Stomach (tissue), 4 donors: ENCODE measurements at regions not wholly inside any gene's neighbourhood (a gene's known extent, or its start where the extent isn't known, plus 50 kb on each side); places are given as distances from the start of the nearest gene placed in this dataset.

Experiments
- CTCF ChIP-seq, 7 experiments: fragments of 450-650 bp in 4 of 7; fragments of 200-600 bp in 3 of 7; sonication (generic) in 3 of 7; IDR thresholded peaks; one replicate each; pipeline ENCODE4 v1.5.1; 2016 to 2019; ENCODE audit warnings: antibody characterized with exemption in 7 of 7, control low read depth in 2 of 7, mild to moderate bottlenecking in 1 of 7
- POLR2AphosphoS5 ChIP-seq, 3 donors: sonication (generic); formaldehyde crosslinking; IDR thresholded peaks; one replicate each; pipeline ENCODE4 v1.6.1; 2016; ENCODE audit warnings: antibody characterized with exemption in 3 of 3

- no peak for TF ChIP-seq CTCF (IDR thresholded peaks at IDR 0.05)
- no peak for TF ChIP-seq POLR2AphosphoS5 (IDR thresholded peaks at IDR 0.05)
Observed at GRCh38 chr4:156571146-156571545, 400.5 kb downstream of the PDGFC start.
